ENCODE measurements at regions not wholly inside any gene's neighbourhood (a gene's known extent, or its start where the extent isn't known, plus 50 kb on each side); places are given as distances from the start of the nearest gene placed in this dataset.

GRCh38 chr5:110112348-110112747 is 422.6 kb downstream of the MAN2A1 start:
- no peak for DNase-seq (ENCODE audit: low read depth)

DNA sequence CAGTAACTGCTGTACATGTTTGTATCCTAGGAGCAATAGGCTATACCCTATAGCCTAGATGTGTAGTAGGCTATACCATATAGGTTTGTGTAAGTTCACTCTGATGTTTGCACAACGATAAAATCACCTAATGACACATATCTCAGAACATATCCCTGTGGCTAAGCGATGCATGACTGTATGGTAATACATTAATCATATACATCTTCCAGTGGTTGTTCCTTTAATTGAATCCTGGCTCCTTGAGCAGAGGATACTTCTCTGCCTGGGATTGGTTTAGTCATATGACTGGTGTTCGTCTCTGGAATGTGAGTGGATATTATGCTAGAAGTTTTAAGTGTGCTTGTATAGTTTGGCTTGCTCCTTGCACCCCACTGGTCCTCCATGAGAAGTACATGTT is 425.8 kb downstream of the MAN2A1 start:
- no peak for DNase-seq (ENCODE audit: low read depth)

DNA sequence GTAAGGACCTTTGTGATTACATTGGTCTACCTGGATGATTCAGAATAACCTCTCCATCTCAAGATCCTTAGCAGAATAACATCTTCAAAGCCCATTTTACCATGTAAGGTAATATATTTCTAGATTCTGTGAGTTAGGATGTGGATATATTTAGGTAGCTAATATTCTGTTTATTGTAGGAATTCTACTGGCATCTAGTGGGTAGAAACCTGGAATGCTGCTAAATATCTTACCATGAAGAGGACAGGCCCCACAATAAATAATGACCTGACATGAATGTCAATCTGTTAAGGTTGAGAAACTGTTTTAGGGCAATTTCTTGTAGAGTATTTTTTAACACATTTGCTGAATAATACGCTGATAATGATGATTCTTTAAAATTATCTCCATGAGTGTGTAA is 426.8 kb downstream of the MAN2A1 start:
- no peak for DNase-seq (ENCODE audit: low read depth)

GRCh38 chr5:110134963-110135935 is 445.5 kb downstream of the MAN2A1 start:
- no peak for DNase-seq (ENCODE audit: low read depth)

DNA sequence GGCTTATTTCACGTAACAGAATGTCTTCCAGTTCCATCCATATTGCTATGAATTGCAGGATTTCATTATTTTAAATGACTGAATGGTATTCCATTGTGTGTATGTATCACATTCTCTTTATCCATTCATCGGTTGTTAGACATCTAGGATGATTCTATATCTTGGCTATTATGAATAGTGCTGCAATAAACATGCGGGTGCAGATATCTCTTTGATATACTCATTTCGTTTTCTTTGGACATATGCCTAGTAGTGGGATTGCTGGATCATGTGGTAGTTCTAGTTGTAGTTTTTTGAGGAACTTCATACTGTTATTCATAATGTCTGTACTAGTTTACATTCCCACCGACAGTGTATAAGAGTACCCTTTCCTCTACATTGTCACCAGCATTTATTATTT is 460.5 kb downstream of the MAN2A1 start:
- no peak for DNase-seq (ENCODE audit: low read depth)

DNA sequence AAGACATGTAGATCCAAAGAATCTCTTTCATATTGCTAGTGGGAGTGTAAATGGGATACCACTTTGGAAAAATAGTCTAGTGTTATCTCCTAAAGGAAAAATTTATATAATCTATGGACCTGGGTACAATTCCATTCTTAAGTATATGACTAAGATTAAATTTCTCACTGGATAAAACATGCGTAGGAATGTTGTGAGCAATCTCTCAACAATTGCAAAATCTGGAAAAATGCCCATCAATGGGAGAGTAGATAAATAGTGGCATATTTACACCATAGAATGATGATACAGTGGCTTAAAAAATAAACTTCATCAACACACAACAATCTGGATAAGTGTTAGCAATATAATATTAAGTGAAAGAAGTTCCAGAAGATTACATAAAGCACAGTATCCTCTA is 469.5 kb downstream of the MAN2A1 start:
- DNase-seq (ENCODE audit: low read depth), result no peak

GRCh38 chr5:110161162-110161561 is 471.4 kb downstream of the MAN2A1 start:
- DNase-seq (ENCODE audit: low read depth), result no peak

- no peak for DNase-seq (ENCODE audit: low read depth)
Measured at GRCh38 chr5:110165366-110165765, 475.6 kb downstream of the MAN2A1 start.

GRCh38 chr5:110167384-110167783 is 477.7 kb downstream of the MAN2A1 start:
- no peak for DNase-seq (ENCODE audit: low read depth)

- no peak for DNase-seq (ENCODE audit: low read depth)
Measured at GRCh38 chr5:110169461-110169860, 479.7 kb downstream of the MAN2A1 start.

GRCh38 chr5:110177729-110178128 is 488.0 kb downstream of the MAN2A1 start:
- no peak for DNase-seq (ENCODE audit: low read depth)

- no peak for DNase-seq (ENCODE audit: low read depth)
Measured at GRCh38 chr5:110179321-110179720, 489.6 kb downstream of the MAN2A1 start.

- DNase-seq (ENCODE audit: low read depth), result no peak
Measured at GRCh38 chr5:110194191-110194590, 504.5 kb downstream of the MAN2A1 start.

DNA sequence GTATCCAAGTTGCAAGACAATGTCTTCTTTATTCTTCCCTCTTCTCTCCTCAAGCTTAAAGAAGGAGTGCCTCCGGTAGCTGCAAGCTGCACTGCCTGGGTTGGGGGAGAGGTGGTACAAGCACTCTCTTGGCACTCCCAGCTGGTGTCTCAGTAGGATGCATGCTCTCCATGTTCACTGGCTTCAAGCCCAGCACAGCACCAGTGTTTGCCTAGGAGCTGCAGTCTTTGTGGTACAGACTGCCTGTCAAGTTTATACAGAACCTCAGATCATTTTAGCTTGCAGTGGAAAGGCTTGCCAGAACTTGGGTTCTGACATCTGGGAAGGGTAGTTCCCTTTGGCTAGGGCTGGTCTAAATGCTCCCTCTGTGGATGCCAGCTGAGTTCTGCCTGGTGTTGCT is 505.6 kb downstream of the MAN2A1 start:
- no peak for DNase-seq (ENCODE audit: low read depth)

DNA sequence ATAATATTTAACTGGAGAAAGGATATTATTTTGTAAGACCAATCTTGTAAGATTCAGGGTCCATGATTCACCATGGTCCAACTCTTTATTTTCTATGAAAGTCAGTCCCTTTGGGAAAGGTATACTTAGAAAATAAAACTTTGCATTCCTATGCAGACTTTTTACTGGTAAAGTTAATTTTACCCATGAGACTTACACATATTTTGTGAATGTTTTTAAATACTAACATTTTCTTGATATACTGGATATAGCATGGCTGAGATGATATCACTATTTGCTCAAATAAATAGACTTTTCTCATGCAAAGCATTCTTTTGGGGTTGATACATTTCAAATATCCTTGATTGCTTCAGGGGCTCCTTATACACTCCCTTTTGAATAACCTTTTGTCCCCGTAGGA is 512.1 kb downstream of the MAN2A1 start:
- no peak for DNase-seq (ENCODE audit: low read depth)

GRCh38 chr5:110203661-110204060 is 513.9 kb downstream of the MAN2A1 start:
- DNase-seq (ENCODE audit: low read depth), result no peak

GRCh38 chr5:110209401-110209800 is 517.1 kb downstream of the TMEM232 start:
- DNase-seq (ENCODE audit: low read depth), result no peak

- no peak for DNase-seq (ENCODE audit: low read depth)
Measured at GRCh38 chr5:110218981-110219380, 507.5 kb downstream of the TMEM232 start.

DNA sequence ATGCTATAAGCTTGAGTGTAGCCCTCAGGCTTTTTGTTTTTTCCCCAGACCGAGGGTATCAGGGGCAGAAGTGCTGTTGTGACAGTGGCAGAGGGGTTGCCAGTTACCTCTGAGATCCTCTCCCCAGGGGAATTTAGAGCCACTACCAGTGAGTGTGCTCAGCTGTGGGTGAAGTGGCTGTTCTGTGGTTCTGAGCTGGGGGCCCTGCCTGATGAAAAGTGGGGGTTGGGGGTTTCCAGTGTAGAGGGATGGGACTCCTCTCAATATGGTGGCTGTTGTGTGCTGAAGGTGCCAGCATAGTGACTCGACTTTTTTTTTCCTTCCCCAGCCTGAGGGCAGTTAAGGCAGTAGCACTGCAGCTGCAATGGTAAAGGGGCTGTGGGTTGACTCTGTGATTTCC is 506.7 kb downstream of the TMEM232 start:
- no peak for DNase-seq (ENCODE audit: low read depth)

DNA sequence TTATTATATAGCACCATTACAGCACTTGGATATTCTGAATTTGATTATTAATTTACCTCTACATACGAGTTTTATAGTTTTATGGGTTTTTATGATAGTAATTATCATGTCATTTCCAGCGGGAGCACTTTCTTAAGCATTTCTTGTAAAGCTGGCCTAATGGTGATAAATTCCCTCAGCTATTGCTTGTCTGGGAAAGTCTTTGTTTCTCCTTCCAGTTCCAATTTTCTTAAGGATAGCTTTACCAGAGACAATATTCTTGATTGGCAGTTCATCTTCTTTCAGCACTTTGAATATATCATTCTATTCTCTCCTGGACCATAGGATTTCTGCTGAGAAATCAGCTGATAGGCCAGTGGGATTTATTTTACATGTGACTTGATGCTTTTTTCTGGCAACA is 505.4 kb downstream of the TMEM232 start:
- no peak for DNase-seq (ENCODE audit: low read depth)

DNA sequence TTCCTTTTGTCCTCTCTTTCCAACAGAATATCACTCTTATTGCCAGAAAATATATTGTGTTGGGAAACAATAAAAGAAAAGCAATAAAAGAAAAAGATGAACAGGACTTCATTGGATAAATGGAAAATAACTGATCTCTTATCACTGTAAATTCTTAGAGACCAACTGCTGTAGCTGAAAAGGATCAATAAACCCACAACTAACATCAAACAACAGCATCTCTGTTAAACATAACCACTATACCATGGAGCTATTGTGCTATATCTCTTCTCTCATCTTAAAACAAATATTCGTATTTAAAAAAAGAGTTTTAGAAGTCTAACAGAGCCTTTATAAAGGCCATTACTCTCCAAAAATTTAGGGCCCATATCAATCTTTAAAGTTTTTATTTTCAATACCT is 502.4 kb downstream of the TMEM232 start:
- no peak for DNase-seq (ENCODE audit: low read depth)

DNA sequence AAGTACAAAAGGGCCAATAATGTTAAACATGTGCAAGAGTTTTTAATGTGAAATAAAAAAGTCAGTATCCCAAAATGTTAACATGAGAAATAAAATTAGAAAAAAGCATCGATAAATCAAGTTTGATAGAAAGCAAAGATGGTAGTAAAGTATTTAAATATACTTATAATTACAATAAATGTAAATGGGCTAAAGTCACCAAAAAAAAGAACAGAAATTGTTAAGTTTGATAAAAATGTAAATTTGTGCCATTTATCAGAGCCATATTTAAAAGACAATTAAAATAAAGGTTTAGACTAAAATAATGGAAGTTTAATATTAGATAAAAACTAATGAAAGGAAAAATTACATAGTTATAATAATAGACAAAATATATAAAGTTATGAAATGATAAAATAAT is 500.5 kb downstream of the TMEM232 start:
- DNase-seq (ENCODE audit: low read depth), result no peak

GRCh38 chr5:110239786-110240185 is 486.7 kb downstream of the TMEM232 start:
- DNase-seq (ENCODE audit: low read depth), result no peak

- no peak for DNase-seq (ENCODE audit: low read depth)
Measured at GRCh38 chr5:110242950-110243349, 483.5 kb downstream of the TMEM232 start.

Measured in stimulated activated CD4-positive, alpha-beta T cell treated with anti-CD3 and anti-CD28 coated beads, Interleukin-2, amount 100 ng/mL, for 4 hours (primary cell).